ENCODE measurements at regions not wholly inside any gene's neighbourhood (a gene's known extent, or its start where the extent isn't known, plus 50 kb on each side); places are given as distances from the start of the nearest gene placed in this dataset.

- TF ChIP-seq CTCF (IDR thresholded peaks at IDR 0.05; ENCODE audit: low read depth, low read length, missing input control) = no peak
- no peak for TF ChIP-seq JUND (IDR thresholded peaks at IDR 0.05)
- no peak for TF ChIP-seq MAX (IDR thresholded peaks at IDR 0.05)
- no peak for TF ChIP-seq GABPA (IDR thresholded peaks at IDR 0.05 in 1 of 2, conservative IDR thresholded peaks at IDR 0.05 in 1 of 2)
Observed at GRCh38 chr6:168736039-168736438, 295.1 kb downstream of the SMOC2 start.

Data from liver (tissue), 3 donors.